CD4-positive, alpha-beta T cell (primary cell): ENCODE measurements at regions not wholly inside any gene's neighbourhood (a gene's known extent, or its start where the extent isn't known, plus 50 kb on each side); places are given as distances from the start of the nearest gene placed in this dataset.

Experiments
- ATAC-seq: fragments of 200-7000 bp; cut with Tn5 transposase; one replicate; pipeline ENCODE4 v1.10.0; 2022; ENCODE audit warnings: mild to moderate bottlenecking; ENCODE audit not compliant: poor library complexity
- CTCF ChIA-PET: fragments of 350-600 bp; sonication (Branson Sonifier 250); formaldehyde crosslinking; loops from one replicate; lab custom pipeline; 2021; ENCODE audit warnings: antibody characterized with exemption, inconsistent platforms; lab: Charles Lee
- POLR2A ChIA-PET: fragments of 350-600 bp; sonication (Branson Sonifier 250); formaldehyde crosslinking; loops from one replicate; lab custom pipeline; 2021; ENCODE audit warnings: antibody characterized with exemption, inconsistent platforms; lab: Charles Lee
- DNase-seq, 14 experiments: peaks; one replicate each; pipeline ENCODE4 v3.0.0-alpha.2; 2013 to 2020; ENCODE audit warnings: mixed read lengths in 2 of 14
- H3K27ac ChIP-seq, 2 donors: one replicate each; pipeline versions ENCODE4 v1.5.1 to v1.7.0; 2013; ENCODE audit warnings: low read length in 2 of 2, low read depth in 1 of 2, mild to moderate bottlenecking in 1 of 2
- H3K27me3 ChIP-seq, 2 experiments: 1 replicate in 1 of 2; 2 replicates in 1 of 2; pipeline versions ENCODE4 v1.6.1 to v1.7.0; 2013; ENCODE audit warnings: low read length in 2 of 2, control low read depth in 1 of 2, mild to moderate bottlenecking in 1 of 2, moderate library complexity in 1 of 2; ENCODE audit not compliant: insufficient read depth in 2 of 2, control insufficient read depth in 1 of 2
- H3K36me3 ChIP-seq: one replicate; pipeline ENCODE4 v1.6.1; 2013; ENCODE audit warnings: low read length, control low read depth; ENCODE audit not compliant: insufficient read depth
- H3K4me1 ChIP-seq: one replicate; pipeline ENCODE4 v1.6.1; 2013; ENCODE audit warnings: low read length, control low read depth; ENCODE audit not compliant: insufficient read depth
- H3K4me3 ChIP-seq: one replicate; pipeline ENCODE4 v1.5.1; 2013; ENCODE audit warnings: mild to moderate bottlenecking, low read length, moderate library complexity
- H3K9me3 ChIP-seq, 2 experiments: 1 replicate in 1 of 2; 2 replicates in 1 of 2; pipeline versions ENCODE4 v1.6.1 to v1.7.0; 2013; ENCODE audit warnings: low read length in 2 of 2, mild to moderate bottlenecking in 2 of 2, control low read depth in 1 of 2, moderate library complexity in 1 of 2; ENCODE audit not compliant: control insufficient read depth in 1 of 2, insufficient read depth in 1 of 2
- H3K27ac Mint-ChIP-seq: one replicate; pipeline ENCODE4 v1.8.0; 2020; ENCODE audit warnings: mixed read lengths
- H3K27me3 Mint-ChIP-seq: one replicate; pipeline ENCODE4 v1.8.0; 2021; ENCODE audit warnings: mixed read lengths
- H3K36me3 Mint-ChIP-seq: one replicate; pipeline ENCODE4 v1.8.0; 2021; ENCODE audit warnings: low read depth, mixed read lengths
- H3K4me1 Mint-ChIP-seq: one replicate; pipeline ENCODE4 v1.8.0; 2021; ENCODE audit warnings: low read depth, mixed read lengths
- H3K4me3 Mint-ChIP-seq: one replicate; pipeline ENCODE4 v1.8.0; 2020; ENCODE audit warnings: mild to moderate bottlenecking, mixed read lengths
- H3K9me3 Mint-ChIP-seq: one replicate; pipeline ENCODE4 v1.8.0; 2020; ENCODE audit warnings: mixed read lengths
- CTCF ChIP-seq: fragments of 200-600 bp; IDR thresholded peaks from one replicate; pipeline ENCODE4 v1.8.0; 2022; ENCODE audit warnings: antibody characterized with exemption, mild to moderate bottlenecking
- intact Hi-C, 2 experiments: fragments of 100-400 bp; cut with DNase I in 1 of 2; cut with micrococcal nuclease in 1 of 2; formaldehyde crosslinking; loops; one replicate each; pipeline versions ENCODE4 v1.15.1 to v1.9.0; 2023 to 2025; cut with DNase I, micrococcal nuclease

GRCh38 chr5:6013506-6013905 lies 364.8 kb downstream of the MED10 start:
- Mint-ChIP-seq H3K27ac (no peak overlapping the region), H3K4me3 (no peak overlapping the region), H3K36me3 (no peaks in the 10 kb centered on the region), H3K4me1 (no peaks in the 10 kb centered on the region), H3K9me3 (no peaks in the 10 kb centered on the region), H3K27me3 (no peaks in the 10 kb centered on the region)
- H3K4me3 ChIP-seq, result no peak overlapping the region
- POLR2A ChIA-PET, result no interaction called here
- no peaks in the 10 kb centered on the region for H3K4me1 ChIP-seq
- H3K9me3 ChIP-seq, result no peaks in the 10 kb centered on the region
- ATAC-seq (no peak), DNase-seq (no peak)
- CTCF ChIA-PET, result interaction anchor here (0.7 kb wide), 1 partner anchor 9 kb away, joined by 3 read pairs; no protein-coding TSS in a partner anchor
- TF ChIP-seq CTCF, result no peak
- H3K27me3 ChIP-seq, result no peaks in the 10 kb centered on the region
- no peaks in the 10 kb centered on the region for H3K36me3 ChIP-seq
- no peak overlapping the region for H3K27ac ChIP-seq
- intact Hi-C loops, result no loop called here

- TF ChIP-seq CTCF, result no peak
- ChIA-PET POLR2A (no interaction called here), CTCF (no interaction called here)
- Histone ChIP-seq H3K4me3 (no peak overlapping the region), H3K9me3 (no peaks in the 10 kb centered on the region), H3K27me3 (no peaks in the 10 kb centered on the region), H3K36me3 (no peaks in the 10 kb centered on the region), H3K4me1 (no peaks in the 10 kb centered on the region), H3K27ac (no peak overlapping the region)
- Mint-ChIP-seq H3K36me3 (no peaks in the 10 kb centered on the region), H3K4me1 (no peaks in the 10 kb centered on the region), H3K27ac (no peak overlapping the region), H3K4me3 (no peak overlapping the region), H3K9me3 (no peaks in the 10 kb centered on the region), H3K27me3 (no peaks in the 10 kb centered on the region)
- intact Hi-C loops, result no loop called here
- ATAC-seq, result no peak
- DNase-seq, result no peak
Observed at GRCh38 chr5:6011199-6011598, 367.1 kb downstream of the MED10 start.

DNA sequence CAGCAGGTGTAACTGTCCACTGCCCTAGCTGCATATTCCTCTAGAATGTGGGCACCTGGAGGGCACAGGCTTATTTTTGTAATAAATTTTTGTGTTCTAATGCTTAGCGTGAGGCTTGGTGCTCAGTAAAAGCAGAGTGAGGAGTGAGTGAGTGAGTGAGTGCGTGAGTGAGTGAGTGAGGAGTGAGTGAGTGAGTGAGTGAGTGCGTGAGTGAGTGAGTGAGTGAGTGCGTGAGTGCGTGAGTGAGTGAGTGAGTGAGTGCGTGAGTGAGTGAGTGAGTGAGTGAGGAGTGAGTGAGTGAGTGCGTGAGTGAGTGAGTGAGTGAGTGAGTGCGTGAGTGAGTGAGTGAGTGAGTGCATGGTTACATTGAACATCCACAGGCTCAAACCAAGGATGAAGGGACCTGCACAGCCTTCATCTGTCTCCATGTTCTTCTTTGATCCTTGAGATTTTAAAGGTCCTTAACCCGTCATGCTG lies 371.5 kb downstream of the MED10 start:
- CTCF ChIA-PET, result no interaction called here
- Histone ChIP-seq H3K36me3 (no peaks in the 10 kb centered on the region), H3K4me1 (no peaks in the 10 kb centered on the region), H3K27me3 (no peaks in the 10 kb centered on the region), H3K9me3 (peaks cover 0 to 5% of the 10 kb centered on the region in 2 experiments), H3K27ac (no peak overlapping the region), H3K4me3 (no peak overlapping the region)
- Mint-ChIP-seq H3K36me3 (no peaks in the 10 kb centered on the region), H3K4me1 (no peaks in the 10 kb centered on the region), H3K27me3 (peaks cover 16% of the 10 kb centered on the region), H3K27ac (no peak overlapping the region), H3K4me3 (no peak overlapping the region), H3K9me3 (no peaks in the 10 kb centered on the region)
- DNase-seq (no peak), ATAC-seq (no peak)
- intact Hi-C loops, result no loop called here
- no peak for TF ChIP-seq CTCF
- POLR2A ChIA-PET, result no interaction called here
